ENCODE measurements at regions not wholly inside any gene's neighbourhood (a gene's known extent, or its start where the extent isn't known, plus 50 kb on each side); places are given as distances from the start of the nearest gene placed in this dataset.

GRCh38 chr6:21710216-21710615 is 116.7 kb downstream of the SOX4 start:
- Histone ChIP-seq H3K9me3 (replicated peaks; ENCODE audit: insufficient read depth, low read length) (no peaks in the 10 kb centered on the region), H2AFZ (ENCODE audit: low read length) (no peak overlapping the region), H3K4me3 (ENCODE audit: low read length) (no peak overlapping the region), H3K36me3 (replicated peaks; ENCODE audit: insufficient read depth, low read length) (no peaks in the 10 kb centered on the region), H3K27me3 (replicated peaks; ENCODE audit: insufficient read depth, low read length) (no peaks in the 10 kb centered on the region), H3K4me2 (ENCODE audit: low read depth, low read length) (no peak overlapping the region), H3K79me2 (ENCODE audit: low read length) (no peaks in the 10 kb centered on the region), H3F3A (ENCODE audit: insufficient read depth, low read length) (no peaks in the 10 kb centered on the region), H3K27ac (ENCODE audit: low read length) (no peak overlapping the region), H3K9ac (ENCODE audit: low read length) (no peak overlapping the region), H3K4me1 (ENCODE audit: low read length) (no peaks in the 10 kb centered on the region), H4K20me1 (ENCODE audit: insufficient read depth, low read length) (no peaks in the 10 kb centered on the region), H3K9me2 (replicated peaks; ENCODE audit: insufficient read depth, low read length) (no peaks in the 10 kb centered on the region)
- no peak for TF ChIP-seq CTCF (IDR thresholded peaks at IDR 0.05; ENCODE audit: low read length)
- no peak for TF ChIP-seq EZH2phosphoT487 (IDR thresholded peaks at IDR 0.05; ENCODE audit: low read length)
- no peak for TF ChIP-seq EZH2 (optimal IDR thresholded peaks at IDR 0.05; ENCODE audit: low read depth, low read length)
- DNase-seq: no peak

DNA sequence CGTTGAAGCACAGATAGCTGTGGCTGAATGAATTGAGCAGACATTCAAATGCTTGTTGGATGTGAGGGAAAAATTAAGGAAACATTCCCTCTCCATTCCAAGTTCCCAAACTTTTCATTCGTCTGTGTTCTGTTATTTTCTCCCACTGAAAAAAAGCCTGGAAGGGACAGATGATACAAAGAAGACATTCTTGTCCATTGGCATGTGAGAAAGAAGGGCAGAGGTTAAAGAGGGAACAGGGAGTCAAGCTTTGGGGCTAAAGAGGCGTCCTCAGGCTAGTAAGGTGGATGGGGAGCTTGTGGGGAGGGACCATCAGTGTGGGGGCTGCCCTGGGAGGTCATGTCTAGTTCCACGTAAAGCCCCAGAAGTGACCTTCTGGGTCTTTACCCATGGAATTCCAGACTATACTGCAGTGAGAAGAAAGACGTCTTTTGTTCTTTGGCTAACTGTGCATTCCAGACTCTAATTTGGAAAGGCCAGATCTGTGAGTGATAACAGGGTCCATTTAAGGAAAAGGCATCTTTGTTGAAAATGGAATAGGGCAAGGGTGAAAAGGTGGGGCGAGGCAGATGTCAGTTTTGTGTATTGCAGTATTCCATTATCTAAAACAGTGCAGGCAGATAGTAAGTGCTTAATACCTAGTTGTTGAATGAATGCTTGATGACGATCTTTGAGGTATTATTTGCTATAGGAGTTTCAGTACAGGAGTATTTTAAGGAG is 117.5 kb downstream of the SOX4 start:
- Histone ChIP-seq H3K9me2 (replicated peaks; ENCODE audit: insufficient read depth, low read length) (no peaks in the 10 kb centered on the region), H3K9ac (ENCODE audit: low read length) (no peak overlapping the region), H3K27me3 (replicated peaks; ENCODE audit: insufficient read depth, low read length) (no peaks in the 10 kb centered on the region), H3K36me3 (replicated peaks; ENCODE audit: insufficient read depth, low read length) (no peaks in the 10 kb centered on the region), H3K79me2 (ENCODE audit: low read length) (no peaks in the 10 kb centered on the region), H3F3A (ENCODE audit: insufficient read depth, low read length) (no peaks in the 10 kb centered on the region), H3K27ac (ENCODE audit: low read length) (no peak overlapping the region), H4K20me1 (ENCODE audit: insufficient read depth, low read length) (no peaks in the 10 kb centered on the region), H3K9me3 (replicated peaks; ENCODE audit: insufficient read depth, low read length) (no peaks in the 10 kb centered on the region), H3K4me1 (ENCODE audit: low read length) (no peaks in the 10 kb centered on the region), H3K4me3 (ENCODE audit: low read length) (no peak overlapping the region), H2AFZ (ENCODE audit: low read length) (no peak overlapping the region), H3K4me2 (ENCODE audit: low read depth, low read length) (no peak overlapping the region)
- no peak for TF ChIP-seq EZH2phosphoT487 (IDR thresholded peaks at IDR 0.05; ENCODE audit: low read length)
- no peak for TF ChIP-seq EZH2 (optimal IDR thresholded peaks at IDR 0.05; ENCODE audit: low read depth, low read length)
- TF ChIP-seq CTCF (IDR thresholded peaks at IDR 0.05; ENCODE audit: low read length): no peak
- no peak for DNase-seq

GRCh38 chr6:21712213-21712612 is 118.7 kb downstream of the SOX4 start:
- H3K9me3 ChIP-seq (replicated peaks; ENCODE audit: insufficient read depth, low read length): no peaks in the 10 kb centered on the region
- no peaks in the 10 kb centered on the region for H3F3A ChIP-seq (ENCODE audit: insufficient read depth, low read length)
- H3K79me2 ChIP-seq (ENCODE audit: low read length): no peaks in the 10 kb centered on the region
- H3K4me2 ChIP-seq (ENCODE audit: low read depth, low read length): no peak overlapping the region
- H3K4me1 ChIP-seq (ENCODE audit: low read length): no peaks in the 10 kb centered on the region
- no peak for DNase-seq
- H2AFZ ChIP-seq (ENCODE audit: low read length): no peak overlapping the region
- no peaks in the 10 kb centered on the region for H3K27me3 ChIP-seq (replicated peaks; ENCODE audit: insufficient read depth, low read length)
- H3K9me2 ChIP-seq (replicated peaks; ENCODE audit: insufficient read depth, low read length): no peaks in the 10 kb centered on the region
- TF ChIP-seq EZH2phosphoT487 (IDR thresholded peaks at IDR 0.05; ENCODE audit: low read length): no peak
- TF ChIP-seq CTCF (IDR thresholded peaks at IDR 0.05; ENCODE audit: low read length): no peak
- TF ChIP-seq EZH2 (optimal IDR thresholded peaks at IDR 0.05; ENCODE audit: low read depth, low read length): no peak
- H3K9ac ChIP-seq (ENCODE audit: low read length): no peak overlapping the region
- H3K4me3 ChIP-seq (ENCODE audit: low read length): no peak overlapping the region
- H4K20me1 ChIP-seq (ENCODE audit: insufficient read depth, low read length): no peaks in the 10 kb centered on the region
- H3K27ac ChIP-seq (ENCODE audit: low read length): no peak overlapping the region
- no peaks in the 10 kb centered on the region for H3K36me3 ChIP-seq (replicated peaks; ENCODE audit: insufficient read depth, low read length)

Data from MM.1S (cell line).